ENCODE measurements at regions not wholly inside any gene's neighbourhood (a gene's known extent, or its start where the extent isn't known, plus 50 kb on each side); places are given as distances from the start of the nearest gene placed in this dataset.

DNA sequence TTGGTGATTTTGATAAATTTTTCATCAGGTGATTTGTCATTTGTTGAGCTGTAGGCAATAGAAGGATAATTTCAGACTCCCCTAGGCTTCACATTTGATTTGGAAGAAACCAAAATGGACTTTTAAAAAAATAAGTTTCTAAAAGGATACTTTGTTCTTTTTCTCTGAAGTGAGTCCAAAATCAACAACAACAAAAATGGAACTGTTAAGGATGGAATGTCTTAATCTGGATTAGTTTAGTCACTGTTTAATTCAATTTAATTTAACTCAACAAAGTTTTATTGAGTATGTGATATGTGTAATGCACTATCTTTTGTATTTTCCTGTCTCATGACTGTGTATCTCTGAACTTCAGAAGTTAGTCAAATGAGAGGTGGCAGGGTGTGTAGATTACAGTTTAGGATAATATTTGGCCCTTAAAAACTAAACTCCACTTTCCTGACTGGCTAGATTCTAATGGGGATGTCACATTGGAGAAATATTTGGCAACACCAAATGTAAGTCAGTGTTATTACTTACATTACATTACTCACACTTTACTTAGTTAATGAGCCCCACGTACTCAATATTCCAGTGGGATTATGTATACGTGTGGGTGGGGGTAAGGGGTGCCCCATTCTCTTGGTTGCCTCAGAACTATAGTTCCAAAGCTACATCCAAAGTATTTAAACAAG is 209.7 kb downstream of the BCAT1 start:
- Mint-ChIP-seq H3K4me3 (ENCODE audit: unreplicated experiment) (no peak overlapping the region), H3K27ac (ENCODE audit: unreplicated experiment) (no peak overlapping the region), H3K9me3 (ENCODE audit: unreplicated experiment) (no peaks in the 10 kb centered on the region), H3K4me1 (ENCODE audit: unreplicated experiment) (peaks cover 31% of the 10 kb centered on the region), H3K27me3 (ENCODE audit: unreplicated experiment) (no peaks in the 10 kb centered on the region), H3K36me3 (ENCODE audit: low read depth, unreplicated experiment) (no peaks in the 10 kb centered on the region)
- TF ChIP-seq, protein P1, sequence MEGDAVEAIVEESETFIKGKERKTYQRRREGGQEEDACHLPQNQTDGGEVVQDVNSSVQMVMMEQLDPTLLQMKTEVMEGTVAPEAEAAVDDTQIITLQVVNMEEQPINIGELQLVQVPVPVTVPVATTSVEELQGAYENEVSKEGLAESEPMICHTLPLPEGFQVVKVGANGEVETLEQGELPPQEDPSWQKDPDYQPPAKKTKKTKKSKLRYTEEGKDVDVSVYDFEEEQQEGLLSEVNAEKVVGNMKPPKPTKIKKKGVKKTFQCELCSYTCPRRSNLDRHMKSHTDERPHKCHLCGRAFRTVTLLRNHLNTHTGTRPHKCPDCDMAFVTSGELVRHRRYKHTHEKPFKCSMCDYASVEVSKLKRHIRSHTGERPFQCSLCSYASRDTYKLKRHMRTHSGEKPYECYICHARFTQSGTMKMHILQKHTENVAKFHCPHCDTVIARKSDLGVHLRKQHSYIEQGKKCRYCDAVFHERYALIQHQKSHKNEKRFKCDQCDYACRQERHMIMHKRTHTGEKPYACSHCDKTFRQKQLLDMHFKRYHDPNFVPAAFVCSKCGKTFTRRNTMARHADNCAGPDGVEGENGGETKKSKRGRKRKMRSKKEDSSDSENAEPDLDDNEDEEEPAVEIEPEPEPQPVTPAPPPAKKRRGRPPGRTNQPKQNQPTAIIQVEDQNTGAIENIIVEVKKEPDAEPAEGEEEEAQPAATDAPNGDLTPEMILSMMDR (IDR thresholded peaks at IDR 0.05; ENCODE audit: unreplicated experiment): no peak
- DNase-seq (ENCODE audit: low spot score): no peak

DNA sequence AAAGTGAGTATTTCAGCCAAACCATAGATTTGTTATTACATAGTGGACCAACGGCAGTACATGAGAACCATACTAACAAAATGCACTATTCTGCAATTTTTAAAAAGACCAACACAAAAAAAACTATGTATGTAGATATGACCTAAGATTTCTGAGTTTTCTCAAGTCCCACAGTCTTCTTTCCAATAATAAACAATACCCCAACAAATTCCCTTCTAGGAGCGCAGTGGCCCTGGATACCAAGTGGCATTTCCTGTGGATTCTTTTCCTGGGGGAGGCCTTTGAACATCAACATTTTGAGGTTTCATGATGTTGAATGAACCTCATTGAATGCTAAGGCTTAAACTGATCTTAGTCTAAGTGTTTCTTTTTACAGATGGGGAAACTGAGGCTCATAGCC is 210.5 kb downstream of the BCAT1 start:
- Mint-ChIP-seq H3K36me3 (ENCODE audit: low read depth, unreplicated experiment) (no peaks in the 10 kb centered on the region), H3K4me1 (ENCODE audit: unreplicated experiment) (peaks cover 31% of the 10 kb centered on the region), H3K27ac (ENCODE audit: unreplicated experiment) (peak overlapping the region; percentile 59), H3K4me3 (ENCODE audit: unreplicated experiment) (no peak overlapping the region), H3K27me3 (ENCODE audit: unreplicated experiment) (no peaks in the 10 kb centered on the region), H3K9me3 (ENCODE audit: unreplicated experiment) (no peaks in the 10 kb centered on the region)
- no peak for DNase-seq (ENCODE audit: low spot score)
- TF ChIP-seq, protein P1 (IDR thresholded peaks at IDR 0.05; ENCODE audit: unreplicated experiment): no peak

DNA sequence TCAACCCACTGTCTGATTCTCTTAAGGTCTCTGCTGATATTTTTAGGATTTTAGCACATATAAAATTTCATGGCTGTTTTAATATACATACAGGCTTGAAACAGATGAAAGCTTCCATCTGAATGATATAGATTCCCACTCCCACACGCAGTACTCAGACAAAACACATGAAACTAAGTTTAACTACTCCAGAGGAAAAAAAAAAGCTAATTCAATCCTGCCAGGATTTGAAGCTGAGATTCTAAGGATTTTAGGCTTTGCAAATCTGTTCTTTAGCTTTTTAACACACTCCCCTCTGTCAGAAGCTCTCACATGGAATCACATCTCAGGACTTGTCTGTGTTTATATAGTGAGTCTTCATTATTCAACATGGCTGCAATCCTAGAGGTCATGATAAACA is 217.3 kb downstream of the BCAT1 start:
- TF ChIP-seq, protein P1 (IDR thresholded peaks at IDR 0.05; ENCODE audit: unreplicated experiment): no peak
- no peak for DNase-seq (ENCODE audit: low spot score)
- Mint-ChIP-seq H3K4me1 (ENCODE audit: unreplicated experiment) (peaks cover 5% of the 10 kb centered on the region), H3K27ac (ENCODE audit: unreplicated experiment) (no peak overlapping the region), H3K36me3 (ENCODE audit: low read depth, unreplicated experiment) (no peaks in the 10 kb centered on the region), H3K9me3 (ENCODE audit: unreplicated experiment) (no peaks in the 10 kb centered on the region), H3K4me3 (ENCODE audit: unreplicated experiment) (no peak overlapping the region), H3K27me3 (ENCODE audit: unreplicated experiment) (no peaks in the 10 kb centered on the region)

DNA sequence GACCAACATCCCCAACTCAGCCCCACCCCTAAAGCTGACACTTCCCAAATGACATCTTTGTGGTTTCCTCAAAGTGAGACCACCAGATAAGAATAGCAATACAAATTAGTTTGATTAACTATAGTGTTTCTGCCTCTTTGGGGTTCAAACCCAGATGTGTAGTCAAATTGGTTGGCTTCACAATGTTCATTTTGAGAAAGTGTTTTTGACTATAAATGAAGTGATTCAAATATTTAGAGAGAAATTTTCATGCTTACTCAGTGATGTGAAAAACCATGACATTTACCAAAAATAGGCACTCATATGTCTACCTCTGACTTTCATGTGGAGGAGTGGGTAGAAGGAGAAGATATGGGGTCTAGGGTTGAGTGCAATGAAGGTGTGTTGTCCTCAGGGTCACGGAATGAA is 218.4 kb downstream of the BCAT1 start:
- DNase-seq (ENCODE audit: low spot score): no peak

DNA sequence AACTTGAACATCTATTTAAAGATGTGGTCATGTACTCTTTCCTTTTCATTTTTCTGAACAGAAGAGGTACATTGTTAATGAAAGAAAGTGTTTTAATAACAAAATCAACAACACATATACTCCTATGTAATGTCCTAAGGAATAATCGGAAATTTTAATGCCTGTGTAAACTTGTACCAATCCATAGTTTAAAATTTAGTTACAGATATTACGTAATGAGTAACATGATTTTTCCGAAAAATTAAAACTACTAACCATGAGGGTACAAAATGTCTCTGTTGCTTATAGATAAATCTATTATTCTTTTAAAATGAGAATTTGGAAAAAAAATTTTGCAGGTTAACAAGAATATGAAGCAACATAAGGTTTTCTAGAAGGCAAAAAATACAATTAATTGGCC is 220.1 kb downstream of the BCAT1 start:
- no peak for DNase-seq (ENCODE audit: low spot score)
- Mint-ChIP-seq H3K27me3 (ENCODE audit: unreplicated experiment) (peaks cover 2% of the 10 kb centered on the region), H3K9me3 (ENCODE audit: unreplicated experiment) (no peaks in the 10 kb centered on the region), H3K4me3 (ENCODE audit: unreplicated experiment) (no peak overlapping the region), H3K27ac (ENCODE audit: unreplicated experiment) (no peak overlapping the region), H3K4me1 (ENCODE audit: unreplicated experiment) (peaks cover 11% of the 10 kb centered on the region), H3K36me3 (ENCODE audit: low read depth, unreplicated experiment) (no peaks in the 10 kb centered on the region)
- TF ChIP-seq, protein P1 (IDR thresholded peaks at IDR 0.05; ENCODE audit: unreplicated experiment): no peak

More for the DNA sequence above, 218.4 kb downstream of the BCAT1 start:
- TF ChIP-seq, protein P1 (IDR thresholded peaks at IDR 0.05; ENCODE audit: unreplicated experiment): no peak
- H3K4me3 Mint-ChIP-seq (ENCODE audit: unreplicated experiment): no peak overlapping the region
- H3K27ac Mint-ChIP-seq (ENCODE audit: unreplicated experiment): no peak overlapping the region
- no peaks in the 10 kb centered on the region for H3K9me3 Mint-ChIP-seq (ENCODE audit: unreplicated experiment)
- H3K36me3 Mint-ChIP-seq (ENCODE audit: low read depth, unreplicated experiment): no peaks in the 10 kb centered on the region
- no peaks in the 10 kb centered on the region for H3K27me3 Mint-ChIP-seq (ENCODE audit: unreplicated experiment)
- peaks cover 10% of the 10 kb centered on the region for H3K4me1 Mint-ChIP-seq (ENCODE audit: unreplicated experiment)

Data from endothelial cell (in vitro differentiated cells).